ENCODE measurements at regions not wholly inside any gene's neighbourhood (a gene's known extent, or its start where the extent isn't known, plus 50 kb on each side); places are given as distances from the start of the nearest gene placed in this dataset.

DNA sequence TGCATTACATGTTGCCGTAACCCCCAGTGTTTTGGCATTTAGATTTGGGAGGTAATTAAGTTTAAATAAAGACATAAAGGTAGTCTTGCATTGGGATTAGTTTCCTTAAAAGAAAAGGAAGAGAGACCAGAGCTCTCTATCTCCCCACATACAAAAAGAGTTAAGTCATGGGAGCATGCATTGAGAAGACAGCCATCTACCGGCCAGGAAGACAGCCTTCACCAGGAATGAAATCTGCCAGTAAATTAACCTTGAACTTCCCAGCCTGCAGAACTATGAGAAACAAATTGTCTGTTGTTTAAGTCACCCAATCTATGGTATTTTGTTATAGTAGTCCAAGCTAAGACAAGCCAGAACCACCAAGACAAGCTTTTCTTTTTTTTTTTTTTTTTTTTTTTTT is 567.0 kb upstream of the CDH18 start:
- no peak overlapping the region for H3K27ac ChIP-seq (ENCODE audit: low read depth, low read length)
- H3K9me3 ChIP-seq (ENCODE audit: insufficient read depth, low read depth, low read length), result no peaks in the 10 kb centered on the region
- no peak overlapping the region for H3K4me3 ChIP-seq (ENCODE audit: low read length)
- whole genome bisulfite sequencing, result 88% methylated on average over 2 of the region's 2 CpGs
- H3K27me3 ChIP-seq (ENCODE audit: insufficient read depth, low read length), result no peaks in the 10 kb centered on the region
- no peaks in the 10 kb centered on the region for H3K36me3 ChIP-seq (ENCODE audit: insufficient read depth, low read length)
- H3K9ac ChIP-seq (ENCODE audit: low read depth, low read length), result no peak overlapping the region
- H3K4me1 ChIP-seq (ENCODE audit: insufficient read depth, low read length), result peaks cover 7% of the 10 kb centered on the region; the same call in 1 of the 2 replicates

- 94% methylated on average over 2 of the region's 2 CpGs for WGBS
- Histone ChIP-seq H3K9ac (ENCODE audit: low read depth, low read length) (no peak overlapping the region), H3K27ac (ENCODE audit: low read depth, low read length) (no peak overlapping the region), H3K36me3 (ENCODE audit: insufficient read depth, low read length) (no peaks in the 10 kb centered on the region), H3K4me1 (ENCODE audit: insufficient read depth, low read length) (peaks cover 7% of the 10 kb centered on the region; the same call in 1 of the 2 replicates), H3K9me3 (ENCODE audit: insufficient read depth, low read depth, low read length) (no peaks in the 10 kb centered on the region), H3K27me3 (ENCODE audit: insufficient read depth, low read length) (no peaks in the 10 kb centered on the region), H3K4me3 (ENCODE audit: low read length) (no peak overlapping the region)
Measured at GRCh38 chr5:20554001-20554400, 566.0 kb upstream of the CDH18 start.

GRCh38 chr5:20537911-20538703 is 550.1 kb upstream of the CDH18 start:
- H3K27me3 ChIP-seq (ENCODE audit: insufficient read depth, low read length), result no peaks in the 10 kb centered on the region
- no peaks in the 10 kb centered on the region for H3K4me1 ChIP-seq (ENCODE audit: insufficient read depth, low read length)
- H3K4me3 ChIP-seq (ENCODE audit: low read length), result no peak overlapping the region
- 80% methylated on average over 1 of the region's 4 CpGs for WGBS
- H3K36me3 ChIP-seq (ENCODE audit: insufficient read depth, low read length), result no peaks in the 10 kb centered on the region
- H3K9me3 ChIP-seq (ENCODE audit: insufficient read depth, low read depth, low read length), result 0 out of 2 replicates have a peak, but pooled peaks cover 2% of the 10 kb centered on the region
- no peak overlapping the region for H3K9ac ChIP-seq (ENCODE audit: low read depth, low read length)
- H3K27ac ChIP-seq (ENCODE audit: low read depth, low read length), result no peak overlapping the region

DNA sequence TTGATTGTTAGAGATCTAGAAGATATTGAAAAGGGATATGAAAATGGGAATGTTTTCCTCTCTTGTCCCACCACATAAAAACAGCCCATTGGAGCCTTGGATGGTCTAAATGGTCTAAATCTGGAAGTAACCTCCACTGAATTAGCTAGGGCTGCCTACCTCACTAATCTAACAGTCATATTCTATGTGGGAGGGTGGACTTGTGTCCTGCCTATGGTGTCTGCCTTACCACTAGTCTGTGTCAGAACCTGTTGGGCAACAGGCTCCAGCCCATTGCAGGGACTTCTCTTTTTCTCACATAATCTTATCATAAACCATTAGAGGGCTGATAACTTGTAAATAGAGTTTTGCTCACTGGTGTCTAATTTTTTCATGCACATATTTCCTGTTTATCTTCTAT is 548.8 kb upstream of the CDH18 start:
- Histone ChIP-seq H3K27me3 (ENCODE audit: insufficient read depth, low read length) (no peaks in the 10 kb centered on the region), H3K9ac (ENCODE audit: low read depth, low read length) (no peak overlapping the region), H3K27ac (ENCODE audit: low read depth, low read length) (no peak overlapping the region), H3K9me3 (ENCODE audit: insufficient read depth, low read depth, low read length) (0 out of 2 replicates have a peak, but pooled peaks cover 2% of the 10 kb centered on the region), H3K4me3 (ENCODE audit: low read length) (no peak overlapping the region), H3K4me1 (ENCODE audit: insufficient read depth, low read length) (no peaks in the 10 kb centered on the region), H3K36me3 (ENCODE audit: insufficient read depth, low read length) (no peaks in the 10 kb centered on the region)

DNA sequence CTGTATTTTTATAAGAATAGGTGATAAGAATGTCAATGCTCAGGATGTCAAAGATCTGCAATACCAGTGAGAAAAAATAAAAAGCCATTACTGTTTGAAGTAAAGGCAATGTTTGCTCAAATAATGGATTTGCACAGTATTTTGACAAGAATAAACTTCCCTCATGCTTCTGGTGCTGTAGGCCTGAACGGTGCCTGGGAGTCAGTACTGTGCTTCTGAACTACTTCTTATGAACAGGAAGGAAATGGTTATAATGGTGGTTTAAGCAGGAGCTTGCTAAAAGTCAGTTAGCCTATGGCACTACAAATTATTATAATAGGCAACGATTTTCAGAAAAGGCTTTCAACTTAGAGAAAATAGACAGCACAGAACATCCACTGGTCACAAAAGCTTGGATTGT is 548.3 kb upstream of the CDH18 start:
- Histone ChIP-seq H3K4me1 (ENCODE audit: insufficient read depth, low read length) (no peaks in the 10 kb centered on the region), H3K9ac (ENCODE audit: low read depth, low read length) (no peak overlapping the region), H3K27me3 (ENCODE audit: insufficient read depth, low read length) (no peaks in the 10 kb centered on the region), H3K9me3 (ENCODE audit: insufficient read depth, low read depth, low read length) (0 out of 2 replicates have a peak, but pooled peaks cover 2% of the 10 kb centered on the region), H3K4me3 (ENCODE audit: low read length) (no peak overlapping the region), H3K36me3 (ENCODE audit: insufficient read depth, low read length) (no peaks in the 10 kb centered on the region), H3K27ac (ENCODE audit: low read depth, low read length) (no peak overlapping the region)
- WGBS, result 94% methylated on average over 2 of the region's 2 CpGs

DNA sequence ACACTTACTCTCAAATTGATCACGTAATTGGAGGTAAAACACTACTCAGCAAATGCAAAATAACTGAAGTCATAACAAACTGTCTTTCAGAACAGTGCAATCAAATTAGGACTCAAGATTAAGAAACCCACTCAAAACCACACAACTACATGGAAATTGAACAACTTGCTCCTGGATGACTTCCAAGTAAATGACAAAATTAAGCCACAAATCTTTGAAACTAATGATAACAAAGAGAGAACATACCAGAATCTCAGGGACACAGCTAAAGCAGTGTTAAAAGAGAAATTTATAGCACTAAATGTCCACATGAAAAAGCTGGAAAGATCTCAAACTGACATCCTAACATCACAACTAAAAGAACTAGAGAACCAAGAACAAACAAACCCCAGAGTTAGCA is 540.5 kb upstream of the CDH18 start:
- Histone ChIP-seq H3K9me3 (ENCODE audit: insufficient read depth, low read depth, low read length) (no peaks in the 10 kb centered on the region), H3K9ac (ENCODE audit: low read depth, low read length) (no peak overlapping the region), H3K4me3 (ENCODE audit: low read length) (no peak overlapping the region), H3K27ac (ENCODE audit: low read depth, low read length) (no peak overlapping the region), H3K36me3 (ENCODE audit: insufficient read depth, low read length) (no peaks in the 10 kb centered on the region), H3K27me3 (ENCODE audit: insufficient read depth, low read length) (no peaks in the 10 kb centered on the region), H3K4me1 (ENCODE audit: insufficient read depth, low read length) (no peaks in the 10 kb centered on the region)
- 91% methylated on average over 1 of the region's 1 CpG for WGBS

- Histone ChIP-seq H3K9ac (ENCODE audit: low read depth, low read length) (no peak overlapping the region), H3K27me3 (ENCODE audit: insufficient read depth, low read length) (no peaks in the 10 kb centered on the region), H3K36me3 (ENCODE audit: insufficient read depth, low read length) (no peaks in the 10 kb centered on the region), H3K4me3 (ENCODE audit: low read length) (no peak overlapping the region), H3K4me1 (ENCODE audit: insufficient read depth, low read length) (0 out of 2 replicates have a peak, but pooled peaks cover 6% of the 10 kb centered on the region), H3K9me3 (ENCODE audit: insufficient read depth, low read depth, low read length) (no peaks in the 10 kb centered on the region), H3K27ac (ENCODE audit: low read depth, low read length) (no peak overlapping the region)
- WGBS, result 94% methylated on average over 5 of the region's 5 CpGs
Measured at GRCh38 chr5:20524991-20525529, 537.1 kb upstream of the CDH18 start.

- Histone ChIP-seq H3K27ac (ENCODE audit: low read depth, low read length) (no peak overlapping the region), H3K9ac (ENCODE audit: low read depth, low read length) (no peak overlapping the region), H3K27me3 (ENCODE audit: insufficient read depth, low read length) (no peaks in the 10 kb centered on the region), H3K9me3 (ENCODE audit: insufficient read depth, low read depth, low read length) (no peaks in the 10 kb centered on the region), H3K4me3 (ENCODE audit: low read length) (no peak overlapping the region), H3K4me1 (ENCODE audit: insufficient read depth, low read length) (0 out of 2 replicates have a peak, but pooled peaks cover 6% of the 10 kb centered on the region), H3K36me3 (ENCODE audit: insufficient read depth, low read length) (no peaks in the 10 kb centered on the region)
- 58% methylated on average over 1 of the region's 3 CpGs for WGBS
Measured at GRCh38 chr5:20522905-20523482, 535.0 kb upstream of the CDH18 start.

DNA sequence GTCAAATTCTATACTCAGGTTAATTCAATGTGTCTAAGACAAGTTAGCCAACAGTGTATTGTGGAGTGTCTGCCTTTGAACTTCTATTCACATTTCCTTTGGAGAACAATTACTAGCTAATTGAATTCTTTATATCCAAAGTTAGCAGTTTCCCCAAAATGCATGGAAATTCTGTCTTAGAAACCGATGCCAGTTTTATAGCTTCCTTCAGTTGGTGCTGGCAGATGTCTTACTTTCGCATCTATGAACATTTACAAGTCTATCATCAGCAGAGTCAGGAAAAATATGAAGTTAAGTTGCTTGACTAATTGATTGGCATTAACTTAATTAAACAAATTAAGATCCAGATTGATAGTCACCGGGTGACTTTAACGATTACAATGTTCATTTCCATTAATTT is 527.6 kb upstream of the CDH18 start:
- 90% methylated on average over 4 of the region's 4 CpGs for WGBS
- no peaks in the 10 kb centered on the region for H3K4me1 ChIP-seq (ENCODE audit: insufficient read depth, low read length)
- no peaks in the 10 kb centered on the region for H3K9me3 ChIP-seq (ENCODE audit: insufficient read depth, low read depth, low read length)
- no peak overlapping the region for H3K27ac ChIP-seq (ENCODE audit: low read depth, low read length)
- H3K4me3 ChIP-seq (ENCODE audit: low read length), result no peak overlapping the region
- no peak overlapping the region for H3K9ac ChIP-seq (ENCODE audit: low read depth, low read length)
- H3K27me3 ChIP-seq (ENCODE audit: insufficient read depth, low read length), result no peaks in the 10 kb centered on the region
- H3K36me3 ChIP-seq (ENCODE audit: insufficient read depth, low read length), result no peaks in the 10 kb centered on the region

DNA sequence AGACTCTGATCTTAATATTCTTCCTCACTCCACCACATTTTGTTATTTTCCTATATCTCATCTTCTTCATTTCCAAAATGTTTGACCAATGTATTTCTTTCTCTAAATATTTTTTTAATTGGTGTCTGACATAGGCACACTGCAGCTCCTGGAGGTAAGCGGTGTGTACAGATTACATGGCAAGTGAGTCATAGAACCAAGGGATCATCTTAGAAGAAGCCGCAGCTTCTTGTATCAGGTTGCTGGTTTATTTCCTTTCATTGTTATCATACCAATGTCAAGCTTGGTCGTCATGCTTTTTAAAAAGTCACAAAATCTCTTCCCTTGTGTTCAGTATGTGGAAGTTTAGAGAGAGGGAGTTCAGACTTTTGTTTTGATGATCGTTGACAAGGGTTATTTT is 526.1 kb upstream of the CDH18 start:
- Histone ChIP-seq H3K9me3 (ENCODE audit: insufficient read depth, low read depth, low read length) (no peaks in the 10 kb centered on the region), H3K36me3 (ENCODE audit: insufficient read depth, low read length) (no peaks in the 10 kb centered on the region), H3K4me3 (ENCODE audit: low read length) (no peak overlapping the region), H3K27ac (ENCODE audit: low read depth, low read length) (no peak overlapping the region), H3K9ac (ENCODE audit: low read depth, low read length) (no peak overlapping the region), H3K4me1 (ENCODE audit: insufficient read depth, low read length) (no peaks in the 10 kb centered on the region), H3K27me3 (ENCODE audit: insufficient read depth, low read length) (no peaks in the 10 kb centered on the region)
- WGBS, result 94% methylated on average over 4 of the region's 4 CpGs

DNA sequence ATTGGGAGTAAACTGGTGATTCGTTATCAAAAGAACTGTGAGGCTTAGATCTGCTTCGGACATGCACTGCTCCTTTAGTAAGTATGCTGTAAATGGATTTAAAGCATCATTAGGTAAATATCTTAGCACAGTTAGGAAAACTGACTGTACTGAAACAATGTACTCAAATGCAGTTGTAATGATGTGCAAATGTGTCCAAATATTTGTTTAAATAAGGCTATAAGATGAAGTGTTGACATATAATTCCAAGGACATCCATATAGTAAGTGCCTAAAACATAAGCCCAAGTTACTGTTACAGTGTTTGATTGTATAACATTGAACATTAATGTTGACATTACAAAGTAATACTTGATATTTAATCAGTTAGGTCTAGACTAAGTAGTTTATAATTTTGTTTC is 512.5 kb upstream of the CDH18 start:
- no peak overlapping the region for H3K9ac ChIP-seq (ENCODE audit: low read depth, low read length)
- H3K9me3 ChIP-seq (ENCODE audit: insufficient read depth, low read depth, low read length), result no peaks in the 10 kb centered on the region
- H3K36me3 ChIP-seq (ENCODE audit: insufficient read depth, low read length), result no peaks in the 10 kb centered on the region
- no peaks in the 10 kb centered on the region for H3K27me3 ChIP-seq (ENCODE audit: insufficient read depth, low read length)
- WGBS, result 94% methylated on average over 2 of the region's 2 CpGs
- no peak overlapping the region for H3K4me3 ChIP-seq (ENCODE audit: low read length)
- no peak overlapping the region for H3K27ac ChIP-seq (ENCODE audit: low read depth, low read length)
- H3K4me1 ChIP-seq (ENCODE audit: insufficient read depth, low read length), result no peaks in the 10 kb centered on the region
